GM18867 (cell line): ENCODE measurements at regions not wholly inside any gene's neighbourhood (a gene's known extent, or its start where the extent isn't known, plus 50 kb on each side); places are given as distances from the start of the nearest gene placed in this dataset.
"Not testable (repeated sequence)": the region's sequence is repeated elsewhere in the genome, so short reads cannot be mapped to it uniquely, and the experiment has no call there.

Experiments used
- ATAC-seq: cut with Tn5 transposase; IDR thresholded peaks from one replicate; pipeline ENCODE4 v1.9.1; 2021; ENCODE audit warnings: mild to moderate bottlenecking, moderate library complexity; ENCODE audit not compliant: unreplicated experiment

- ATAC-seq: no peak
Measured at GRCh38 chr10:8305876-8306652, 251.6 kb downstream of the GATA3 start.

GRCh38 chr10:8306685-8307364 lies 252.3 kb downstream of the GATA3 start:
- no peak for ATAC-seq

- ATAC-seq: no peak
Measured at GRCh38 chr10:8310930-8311329, 256.4 kb downstream of the GATA3 start.

- no peak for ATAC-seq
Measured at GRCh38 chr10:8311526-8312070, 257.1 kb downstream of the GATA3 start.

GRCh38 chr10:8312079-8312478 lies 257.6 kb downstream of the GATA3 start:
- ATAC-seq: no peak

- ATAC-seq: no peak
Measured at GRCh38 chr10:8312781-8313180, 258.3 kb downstream of the GATA3 start.

- ATAC-seq: no peak
Measured at GRCh38 chr10:8314486-8314885, 260.0 kb downstream of the GATA3 start.

GRCh38 chr10:8315619-8316021 lies 261.1 kb downstream of the GATA3 start:
- peak; percentile 58 for ATAC-seq

GRCh38 chr10:8316284-8316683 lies 261.8 kb downstream of the GATA3 start:
- no peak for ATAC-seq

GRCh38 chr10:8318429-8318828 lies 263.9 kb downstream of the GATA3 start:
- ATAC-seq: not testable (repeated sequence)

- ATAC-seq: no peak
Measured at GRCh38 chr10:8318956-8319355, 264.5 kb downstream of the GATA3 start.

- no peak for ATAC-seq
Measured at GRCh38 chr10:8319704-8320103, 265.2 kb downstream of the GATA3 start.

- ATAC-seq: no peak
Measured at GRCh38 chr10:8321990-8322389, 267.5 kb downstream of the GATA3 start.

- ATAC-seq: no peak
Measured at GRCh38 chr10:8323428-8324054, 269.1 kb downstream of the GATA3 start.

GRCh38 chr10:8325024-8325980 lies 270.8 kb downstream of the GATA3 start:
- ATAC-seq: no peak

- ATAC-seq: no peak
Measured at GRCh38 chr10:8326396-8327139, 272.1 kb downstream of the GATA3 start.

- ATAC-seq: no peak
Measured at GRCh38 chr10:8327140-8327423, 272.6 kb downstream of the GATA3 start.

- no peak for ATAC-seq
Measured at GRCh38 chr10:8331387-8331786, 276.9 kb downstream of the GATA3 start.

- ATAC-seq: peak; percentile 96
Measured at GRCh38 chr10:8331896-8332729, 277.6 kb downstream of the GATA3 start.
